Smooth muscle cell (in vitro differentiated cells): ENCODE measurements at regions not wholly inside any gene's neighbourhood (a gene's known extent, or its start where the extent isn't known, plus 50 kb on each side); places are given as distances from the start of the nearest gene placed in this dataset.

Source experiments
- DNase-seq: peaks from one replicate; lab custom pipeline; 2025; ENCODE audit not compliant: unreplicated experiment; lab: John Stamatoyannopoulos, UW
- H2AFZ ChIP-seq: fragments of 200-600 bp; sonication (generic); 2 replicates; pipeline ENCODE4 v1.6.0; 2016; ENCODE audit warnings: antibody characterized with exemption, low read depth, mild to moderate bottlenecking
- H3F3A ChIP-seq: fragments of 200-600 bp; sonication (generic); 2 replicates; pipeline ENCODE4 v1.6.0; 2017; ENCODE audit warnings: antibody characterized with exemption, low read depth
- H3K27ac ChIP-seq: fragments of 200-600 bp; sonication (generic); 2 replicates; pipeline ENCODE4 v1.5.1; 2016; ENCODE audit warnings: low read depth, mild to moderate bottlenecking
- H3K27me3 ChIP-seq: fragments of 200-600 bp; sonication (generic); 2 replicates; pipeline ENCODE4 v1.6.1; 2016; ENCODE audit warnings: low read depth, mild to moderate bottlenecking
- H3K36me3 ChIP-seq: fragments of 200-600 bp; sonication (generic); 2 replicates; pipeline ENCODE4 v1.5.1; 2016; ENCODE audit warnings: low read depth
- H3K4me1 ChIP-seq: fragments of 200-600 bp; sonication (generic); 2 replicates; pipeline ENCODE4 v1.5.1; 2016; ENCODE audit warnings: low read depth
- H3K4me2 ChIP-seq: fragments of 200-600 bp; sonication (generic); 2 replicates; pipeline ENCODE4 v1.6.0; 2016; ENCODE audit warnings: mild to moderate bottlenecking
- H3K4me3 ChIP-seq: fragments of 200-600 bp; sonication (generic); 2 replicates; pipeline ENCODE4 v1.5.1; 2016; ENCODE audit warnings: mild to moderate bottlenecking
- H3K79me2 ChIP-seq: fragments of 200-600 bp; sonication (generic); 2 replicates; pipeline ENCODE4 v1.6.0; 2016; ENCODE audit warnings: low read depth, mild to moderate bottlenecking
- H3K9ac ChIP-seq: fragments of 200-600 bp; sonication (generic); 2 replicates; pipeline ENCODE4 v1.6.0; 2016; ENCODE audit warnings: low read depth
- H3K9me3 ChIP-seq: fragments of 200-600 bp; sonication (generic); replicated peaks from 2 replicates; pipeline ENCODE4 v1.5.1; 2016; ENCODE audit warnings: low read depth
- H4K20me1 ChIP-seq: fragments of 200-600 bp; sonication (generic); 2 replicates; pipeline ENCODE4 v1.6.0; 2016; ENCODE audit warnings: low read depth
- CTCF ChIP-seq: fragments of 200-600 bp; sonication (generic); IDR thresholded peaks from 2 replicates; pipeline ENCODE4 v1.5.1; 2017; ENCODE audit warnings: borderline replicate concordance, mild to moderate bottlenecking, antibody characterized with exemption; ENCODE audit not compliant: insufficient read depth, poor library complexity, severe bottlenecking
- WGBS: methylation state at CpG from one replicate; pipeline ENCODE4 v1.1.7; 2016; ENCODE audit warnings: low lambda C conversion rate; 5-methylcytosine and 5-hydroxymethylcytosine counted together

GRCh38 chr21:45341261-45341660, 53.6 kb upstream of the POFUT2 start:
- no peak overlapping the region for H3K27ac ChIP-seq
- H3K9ac ChIP-seq = no peak overlapping the region
- no peak for TF ChIP-seq CTCF
- no peak overlapping the region for H3K4me2 ChIP-seq
- H3F3A ChIP-seq = no peaks in the 10 kb centered on the region
- H4K20me1 ChIP-seq = no peaks in the 10 kb centered on the region
- H3K4me3 ChIP-seq = no peak overlapping the region
- peaks cover 7% of the 10 kb centered on the region for H3K4me1 ChIP-seq
- no peak for DNase-seq
- H3K79me2 ChIP-seq = no peaks in the 10 kb centered on the region
- H3K36me3 ChIP-seq = no peaks in the 10 kb centered on the region
- no peak overlapping the region for H2AFZ ChIP-seq
- no peaks in the 10 kb centered on the region for H3K27me3 ChIP-seq
- WGBS = 95% methylated on average over 8 of the region's 8 CpGs
- no peaks in the 10 kb centered on the region for H3K9me3 ChIP-seq

- TF ChIP-seq CTCF = no peak
- H3K4me1 ChIP-seq = peaks cover 4% of the 10 kb centered on the region
- H3K9ac ChIP-seq = no peak overlapping the region
- 92% methylated on average over 9 of the region's 9 CpGs for WGBS
- no peaks in the 10 kb centered on the region for H3K36me3 ChIP-seq
- H3K4me3 ChIP-seq = no peak overlapping the region
- DNase-seq = no peak
- H3K9me3 ChIP-seq = no peaks in the 10 kb centered on the region
- no peak overlapping the region for H3K27ac ChIP-seq
- H3F3A ChIP-seq = no peaks in the 10 kb centered on the region
- no peak overlapping the region for H3K4me2 ChIP-seq
- no peaks in the 10 kb centered on the region for H4K20me1 ChIP-seq
- no peak overlapping the region for H2AFZ ChIP-seq
- no peaks in the 10 kb centered on the region for H3K27me3 ChIP-seq
- H3K79me2 ChIP-seq = no peaks in the 10 kb centered on the region
These were observed 54.1 kb upstream of the POFUT2 start for GRCh38 chr21:45341779-45342178.

GRCh38 chr21:45343891-45344290, 56.2 kb upstream of the POFUT2 start:
- H2AFZ ChIP-seq = no peak overlapping the region
- H3K27ac ChIP-seq = no peak overlapping the region
- no peaks in the 10 kb centered on the region for H3K36me3 ChIP-seq
- H3K9ac ChIP-seq = no peak overlapping the region
- H4K20me1 ChIP-seq = no peaks in the 10 kb centered on the region
- no peak for DNase-seq
- H3K4me2 ChIP-seq = no peak overlapping the region
- no peak overlapping the region for H3K4me3 ChIP-seq
- no peak for TF ChIP-seq CTCF
- H3K4me1 ChIP-seq = peaks cover 4% of the 10 kb centered on the region
- H3K27me3 ChIP-seq = no peaks in the 10 kb centered on the region
- WGBS = 99% methylated on average over 15 of the region's 15 CpGs
- no peaks in the 10 kb centered on the region for H3K9me3 ChIP-seq
- no peaks in the 10 kb centered on the region for H3F3A ChIP-seq
- no peaks in the 10 kb centered on the region for H3K79me2 ChIP-seq

GRCh38 chr21:45344576-45344975, 56.9 kb upstream of the POFUT2 start:
- no peak overlapping the region for H3K4me3 ChIP-seq
- no peaks in the 10 kb centered on the region for H4K20me1 ChIP-seq
- H3K9ac ChIP-seq = no peak overlapping the region
- H3K27me3 ChIP-seq = no peaks in the 10 kb centered on the region
- no peaks in the 10 kb centered on the region for H3K36me3 ChIP-seq
- peaks cover 4% of the 10 kb centered on the region for H3K4me1 ChIP-seq
- WGBS = 96% methylated on average over 20 of the region's 21 CpGs
- DNase-seq = no peak
- H3K4me2 ChIP-seq = no peak overlapping the region
- no peak overlapping the region for H2AFZ ChIP-seq
- TF ChIP-seq CTCF = no peak
- H3F3A ChIP-seq = no peaks in the 10 kb centered on the region
- no peak overlapping the region for H3K27ac ChIP-seq
- H3K79me2 ChIP-seq = no peaks in the 10 kb centered on the region
- no peaks in the 10 kb centered on the region for H3K9me3 ChIP-seq
